NCI-H1694 (cell line): ENCODE measurements at regions not wholly inside any gene's neighbourhood (a gene's known extent, or its start where the extent isn't known, plus 50 kb on each side); places are given as distances from the start of the nearest gene placed in this dataset.

Source experiments
- DNase-seq: peaks from one replicate; lab custom pipeline; 2025; lab: John Stamatoyannopoulos, UW

DNA sequence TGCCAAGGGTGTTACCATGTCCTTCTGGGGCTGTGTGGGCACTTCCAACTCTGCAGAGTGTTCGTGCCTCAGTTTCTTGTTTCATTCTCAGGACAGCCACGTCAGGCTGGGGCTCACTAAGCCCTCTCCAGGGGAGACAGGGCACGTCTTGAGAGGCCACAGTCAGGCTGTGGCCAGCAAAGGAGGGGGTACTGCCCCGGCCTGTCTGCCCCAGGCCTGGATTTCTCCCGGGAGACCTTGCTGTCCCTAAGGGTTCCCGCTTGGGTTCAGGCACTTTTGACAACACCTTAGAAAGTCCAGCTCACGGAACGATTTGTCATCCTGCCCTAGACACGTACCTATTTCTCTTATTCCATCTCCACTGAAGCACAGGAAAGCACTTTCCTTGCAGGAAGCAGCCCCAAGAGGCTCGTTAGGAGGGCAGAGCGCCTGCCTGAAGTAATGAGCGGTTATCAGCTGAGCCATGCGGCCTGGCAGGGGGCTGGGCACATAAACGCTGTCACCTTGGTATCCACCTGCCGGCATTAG is 290.4 kb upstream of the RTL1 start:
- DNase-seq: no peak

DNA sequence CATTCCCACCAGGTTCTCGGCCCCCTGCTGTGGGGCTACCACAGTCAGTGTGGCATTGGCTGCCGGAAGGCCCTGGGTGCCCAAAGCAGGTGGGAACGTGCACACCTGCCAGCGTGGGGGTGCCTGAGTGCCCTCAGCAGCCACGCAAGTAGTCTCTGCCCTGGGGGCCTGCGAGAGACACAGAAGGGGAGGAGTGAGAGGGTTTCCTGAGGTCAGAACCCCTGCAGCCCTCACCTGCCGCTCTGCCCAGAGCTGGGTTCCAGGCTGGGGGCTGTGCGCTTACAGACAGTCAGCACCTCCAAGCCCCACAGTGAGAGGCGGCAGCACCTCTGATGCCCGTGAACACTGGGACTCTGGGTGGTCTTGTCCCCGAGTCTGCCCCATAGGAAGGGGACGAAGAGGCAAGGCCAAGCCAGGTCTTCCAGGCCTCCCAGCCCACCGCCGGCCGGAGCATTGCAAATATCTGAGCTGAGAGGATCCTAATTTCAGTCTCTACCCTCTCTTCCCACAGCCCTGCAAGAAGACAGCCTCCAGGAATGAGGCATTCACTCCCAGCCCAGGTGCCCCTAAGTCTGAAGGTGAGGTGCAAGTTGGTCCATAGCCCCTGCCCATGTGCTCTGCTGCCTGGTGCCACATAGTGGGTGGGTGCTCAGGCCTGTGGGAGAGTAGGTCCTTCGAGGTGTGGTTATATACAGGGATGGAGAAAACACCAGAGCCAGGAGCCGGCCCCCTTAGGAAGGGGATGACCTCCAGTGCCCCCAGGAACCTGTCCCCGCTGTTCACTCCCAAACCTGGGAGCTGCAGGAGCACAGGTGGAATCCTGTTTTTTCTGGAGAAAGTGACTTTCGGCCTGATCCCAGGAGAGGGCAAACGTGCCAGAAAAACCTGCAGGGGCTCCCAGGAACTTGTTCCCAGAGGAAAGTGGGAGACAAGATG is 291.1 kb upstream of the RTL1 start:
- DNase-seq: no peak

DNA sequence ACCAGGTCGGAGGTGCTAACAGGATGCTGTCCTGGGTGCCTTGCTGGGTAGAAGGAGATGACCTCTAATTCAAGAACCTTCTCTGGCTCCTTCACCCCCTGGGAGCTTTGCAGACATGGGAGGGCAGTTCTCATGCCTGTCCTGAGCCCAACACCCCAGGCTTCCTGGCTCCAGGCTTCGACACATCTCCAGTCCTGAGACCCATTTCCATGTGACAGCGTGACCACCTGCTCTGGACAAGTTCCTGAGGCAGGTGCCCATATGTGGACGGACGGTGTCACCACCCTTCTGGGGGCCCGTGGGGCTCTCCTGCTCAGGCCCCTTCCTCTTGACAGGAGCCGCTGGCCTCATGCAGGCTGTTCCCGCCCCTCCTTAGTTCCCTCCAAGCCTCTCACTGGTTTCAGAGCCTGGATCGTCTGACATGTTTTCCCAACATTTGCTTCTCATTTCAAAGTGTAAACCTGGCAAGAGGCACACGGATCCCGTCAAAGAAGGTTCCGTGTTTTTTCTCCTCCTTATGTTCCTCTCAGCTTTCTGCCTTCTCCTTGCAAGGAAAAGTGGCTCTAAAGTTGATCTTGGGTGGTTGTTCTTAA is 291.9 kb upstream of the RTL1 start:
- no peak for DNase-seq

DNA sequence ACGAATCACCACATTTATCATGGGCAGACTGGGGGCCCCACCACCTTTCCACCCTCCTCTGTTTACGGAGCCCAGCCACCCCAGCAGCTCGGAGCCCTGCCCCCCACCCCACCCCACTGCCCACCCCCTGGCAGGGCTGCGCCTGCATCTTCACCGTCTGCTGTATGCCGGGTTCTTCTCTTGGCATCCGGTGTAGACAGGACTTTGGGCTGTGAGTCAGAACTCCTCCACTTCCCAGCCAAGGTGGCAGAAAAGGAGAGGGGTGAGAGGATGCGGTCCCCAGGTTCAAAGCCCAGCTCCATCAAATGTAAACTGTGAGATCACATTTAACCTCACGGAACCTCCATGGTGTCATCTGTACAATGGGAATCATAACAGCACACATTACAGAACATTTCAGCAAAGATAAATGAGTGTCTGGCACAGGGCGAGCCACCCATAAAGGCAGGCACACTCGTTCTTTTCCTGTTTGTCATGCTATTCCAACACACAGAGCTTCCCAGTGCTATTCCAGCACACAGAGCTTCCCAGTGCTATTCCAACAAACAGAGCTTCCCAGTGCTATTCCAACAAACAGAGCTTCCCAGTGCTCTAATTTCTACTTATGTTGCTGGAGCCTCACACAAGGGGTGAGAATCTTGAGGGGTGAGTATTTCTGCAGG is 292.7 kb upstream of the RTL1 start:
- DNase-seq: no peak

DNA sequence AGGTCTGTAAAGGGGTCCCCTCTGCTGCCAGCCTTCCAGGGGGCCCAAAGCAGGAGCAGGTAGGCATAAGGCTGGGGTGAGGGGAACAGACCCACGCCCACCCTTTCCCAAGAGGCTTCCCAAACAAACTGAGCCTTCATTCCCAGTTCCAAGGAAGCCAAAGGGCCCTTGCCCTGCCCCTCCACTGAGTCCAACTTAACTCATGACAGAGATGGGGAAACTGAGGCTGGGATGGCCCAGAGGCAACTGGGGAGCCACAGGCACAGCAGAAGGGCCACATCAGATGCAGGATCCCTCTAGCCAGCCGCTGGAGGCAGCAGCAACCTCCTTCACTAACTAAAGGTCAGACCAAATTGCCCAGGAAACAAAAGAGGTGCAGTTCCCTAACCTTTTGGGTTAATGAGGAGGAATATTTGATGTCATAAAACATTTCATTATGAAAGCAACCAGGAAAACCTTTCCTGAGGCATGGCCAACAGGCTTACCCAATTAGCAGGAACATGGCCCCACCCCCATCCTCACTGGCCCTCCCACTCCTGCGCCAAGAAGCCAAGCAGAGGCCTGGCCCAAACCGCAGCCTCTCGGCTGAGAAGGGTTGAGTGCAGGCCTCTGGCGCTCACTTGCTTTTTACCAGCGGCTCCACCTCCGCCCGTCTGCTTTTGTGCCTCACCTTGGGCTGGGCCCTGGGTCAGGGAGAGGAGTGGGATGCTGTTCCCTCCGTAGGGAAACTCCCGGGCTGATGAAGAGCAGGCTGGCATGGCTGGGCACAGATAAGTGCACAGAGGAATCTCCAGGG is 293.5 kb upstream of the RTL1 start:
- DNase-seq: no peak

DNA sequence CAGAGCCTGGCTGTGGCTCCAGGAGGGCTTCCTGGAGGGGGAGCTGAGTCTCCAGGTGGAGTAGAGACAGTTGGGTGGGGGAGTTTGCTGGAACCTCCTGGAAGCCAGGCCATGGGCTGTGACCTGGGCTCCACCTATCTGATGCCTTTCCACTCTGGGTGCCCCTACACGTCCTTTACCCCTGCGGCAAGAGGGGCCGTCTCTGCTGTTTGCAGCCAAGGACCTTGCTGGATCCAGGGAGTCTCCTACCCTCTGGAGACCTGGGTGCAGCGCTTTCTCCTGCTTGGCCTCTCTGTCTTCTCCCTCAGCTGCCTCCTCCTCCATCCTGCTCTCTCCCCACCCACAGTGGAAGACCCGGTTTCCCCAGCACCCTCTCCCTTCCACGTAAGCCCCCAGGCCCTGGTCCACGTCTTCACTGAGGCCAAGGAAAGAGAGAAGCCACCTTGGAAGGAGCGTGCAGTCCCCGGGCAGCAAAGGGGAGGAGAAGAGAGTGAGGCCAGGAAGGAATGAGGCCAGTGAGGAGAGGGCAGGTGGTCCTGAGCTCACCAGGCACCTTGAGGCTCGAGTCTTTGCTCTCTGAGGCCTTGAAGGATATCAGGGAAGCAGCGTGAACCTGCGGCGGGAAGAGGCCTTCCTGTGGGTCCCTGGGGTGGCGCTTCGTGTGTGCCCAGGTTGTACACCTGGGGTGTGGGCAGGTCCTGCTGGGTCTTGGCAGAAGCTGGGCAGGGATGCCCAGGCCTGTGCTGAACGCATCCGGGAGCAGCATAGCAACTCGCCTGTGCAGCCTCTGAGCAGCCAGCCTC is 294.3 kb upstream of the RTL1 start:
- DNase-seq: no peak

DNA sequence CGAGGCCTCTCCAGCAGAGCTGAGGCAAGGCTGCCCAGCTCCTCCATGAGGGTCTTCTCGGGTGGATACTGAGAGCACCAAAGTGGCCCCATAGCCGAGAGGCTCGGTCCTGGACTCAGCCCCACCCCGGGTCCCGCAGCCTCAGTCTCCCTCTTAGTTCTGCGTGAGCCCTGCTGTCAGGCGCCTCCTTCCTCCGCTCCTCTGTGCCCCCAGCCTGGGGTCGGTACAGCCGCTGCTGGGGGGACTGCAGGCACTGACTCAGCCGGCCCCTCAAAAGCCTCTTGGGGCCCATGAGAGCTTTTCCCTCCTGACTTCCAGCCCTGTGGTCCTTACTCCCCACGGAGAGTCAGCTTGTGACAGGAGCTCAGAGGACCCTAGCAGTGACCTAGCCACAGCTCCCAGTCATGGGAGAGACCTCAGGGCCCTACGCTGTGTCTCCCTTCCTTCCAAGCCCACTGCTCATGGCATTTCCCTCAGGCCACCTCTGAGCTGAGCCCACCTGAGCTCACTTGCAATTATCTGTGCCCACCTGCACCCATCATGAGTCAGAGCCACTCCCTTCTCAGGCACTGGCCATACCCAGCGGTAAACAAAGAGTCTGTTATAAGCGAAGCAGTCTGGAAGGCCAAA is 295.0 kb upstream of the RTL1 start:
- DNase-seq: no peak

DNA sequence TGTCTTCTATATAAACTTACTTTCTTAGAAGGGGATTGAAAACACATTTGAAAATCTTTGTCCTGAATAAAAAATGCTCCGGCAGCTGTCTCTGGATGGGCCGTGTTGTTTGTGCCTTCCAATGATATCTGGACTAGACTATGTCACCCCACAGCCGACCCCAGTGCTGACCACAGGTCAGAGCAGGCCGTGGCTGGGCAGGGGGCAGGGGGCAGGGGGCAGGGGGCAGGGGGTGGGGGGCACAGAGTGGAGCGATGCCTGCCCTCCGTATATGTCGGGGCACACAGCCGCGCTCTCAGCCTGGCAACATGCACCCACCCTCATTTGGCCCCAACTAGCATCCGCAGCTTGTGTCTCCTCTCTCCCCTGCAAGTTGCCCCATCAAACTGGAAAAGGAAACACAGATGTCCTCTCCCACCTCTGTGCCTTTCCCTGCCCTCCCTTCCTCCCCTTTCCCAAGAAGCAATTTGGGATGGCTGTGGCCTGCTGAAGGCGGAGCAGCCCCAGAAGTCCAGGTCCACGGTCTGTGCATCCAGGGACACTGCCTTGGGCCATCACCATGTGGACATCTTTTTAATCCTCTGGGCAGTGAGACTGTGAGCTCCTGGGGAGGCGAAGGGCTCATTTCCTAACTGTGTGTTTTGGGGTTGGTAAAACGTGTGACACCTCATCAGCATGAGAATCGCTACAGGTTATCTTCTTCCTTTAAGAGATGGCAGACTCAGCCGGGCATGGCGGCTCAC is 295.7 kb upstream of the RTL1 start:
- DNase-seq: no peak

DNA sequence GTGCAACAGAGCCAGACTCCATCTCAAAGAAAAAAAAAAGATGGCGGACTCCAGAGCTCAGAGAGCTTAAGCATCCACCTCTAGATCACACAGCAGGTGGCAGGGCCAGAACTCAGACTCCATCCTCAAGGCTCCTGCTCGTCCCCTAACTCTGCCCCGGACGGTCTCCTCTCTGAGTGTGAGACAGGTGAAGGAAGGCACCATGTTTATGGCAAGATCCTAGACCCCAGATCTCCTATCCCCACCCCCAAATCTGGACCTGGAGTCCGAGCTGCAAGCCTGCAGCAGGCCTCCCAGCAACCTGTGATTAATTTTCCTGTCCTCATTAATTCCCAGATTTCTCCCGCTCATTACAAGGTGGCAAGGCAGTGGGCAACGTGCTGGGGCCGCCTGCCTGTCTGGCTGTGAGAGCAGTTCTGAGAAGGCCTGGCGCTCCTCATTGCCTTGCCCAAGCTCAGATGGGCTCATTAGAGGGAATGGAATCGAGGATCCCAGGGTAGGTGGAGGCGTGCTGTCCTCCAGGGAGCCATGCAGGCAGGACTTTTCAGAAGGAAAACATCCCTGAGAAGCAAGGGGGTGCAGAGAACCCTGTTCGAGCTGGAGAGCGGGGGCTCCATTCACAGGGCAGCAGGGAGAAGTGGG is 296.6 kb upstream of the RTL1 start:
- no peak for DNase-seq

DNA sequence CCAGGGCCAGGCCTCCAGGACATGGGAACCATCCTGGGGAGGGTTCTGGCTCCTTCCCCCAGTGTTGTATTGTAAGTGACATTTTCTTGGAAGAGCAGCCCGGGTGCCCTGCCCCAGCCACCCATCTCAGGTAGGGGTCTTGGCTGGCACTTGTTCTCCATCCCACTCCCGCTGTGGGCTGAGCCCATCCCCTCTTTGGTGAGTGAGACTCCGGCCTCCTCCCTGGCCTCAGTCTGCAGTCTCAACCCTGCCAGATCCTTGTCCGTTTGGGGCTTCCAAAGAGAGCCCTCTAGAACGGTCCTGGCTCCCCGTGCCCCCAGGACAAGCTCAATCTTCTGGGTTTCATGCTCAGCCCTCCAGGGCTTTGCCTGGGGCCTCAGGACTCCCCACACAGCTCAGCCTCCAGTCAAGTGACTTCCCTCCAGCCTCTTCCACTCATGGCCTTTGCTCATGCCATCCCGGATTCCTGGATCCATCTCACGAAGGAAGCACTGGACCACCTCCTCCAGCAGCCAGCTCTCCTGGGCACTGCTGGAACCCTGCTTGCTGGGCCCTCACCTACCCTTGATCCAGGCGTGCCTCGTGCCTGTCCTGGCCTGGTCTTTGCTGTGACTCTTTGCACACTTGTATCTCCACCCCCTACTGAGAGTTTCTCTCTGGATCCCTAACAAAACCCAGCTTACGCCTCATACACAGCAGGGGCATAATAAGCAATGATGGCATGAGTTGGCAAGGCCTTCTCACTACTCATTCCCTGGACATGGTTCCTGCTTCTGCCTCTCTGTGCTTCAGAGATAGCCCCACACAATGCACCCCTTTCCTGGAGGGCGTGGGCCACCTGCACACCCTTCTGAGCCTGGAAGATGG is 297.4 kb upstream of the RTL1 start:
- no peak for DNase-seq

DNA sequence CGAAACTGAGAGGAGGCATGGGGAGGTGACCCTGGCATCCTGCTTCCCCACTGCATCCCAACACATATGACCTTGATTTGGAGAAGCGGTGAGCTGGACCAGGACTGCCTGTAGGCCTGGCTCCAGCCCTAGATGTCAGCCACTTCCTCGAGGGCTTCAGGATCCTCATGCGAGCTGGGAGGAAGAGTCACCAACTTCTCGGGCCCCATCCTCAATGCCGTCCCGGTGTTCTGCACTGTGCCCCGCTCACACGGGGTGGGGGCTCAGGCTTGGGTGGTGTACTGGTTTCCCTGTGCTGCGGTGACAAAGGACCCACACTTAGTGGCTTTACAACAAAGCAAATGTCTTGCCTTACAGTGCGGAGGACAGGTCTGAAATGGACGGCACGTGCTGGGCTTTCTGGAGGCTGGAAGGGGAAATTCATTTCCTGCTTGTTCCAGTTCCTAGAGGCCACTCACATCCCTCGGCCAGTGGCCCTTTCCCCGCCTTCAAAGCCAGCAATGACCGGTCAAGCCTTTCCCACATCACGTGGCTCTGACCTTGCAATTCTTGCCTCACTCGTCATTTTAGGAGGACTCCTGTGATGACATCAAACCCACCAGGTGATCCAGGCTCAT is 298.1 kb upstream of the RTL1 start:
- DNase-seq: no peak

DNA sequence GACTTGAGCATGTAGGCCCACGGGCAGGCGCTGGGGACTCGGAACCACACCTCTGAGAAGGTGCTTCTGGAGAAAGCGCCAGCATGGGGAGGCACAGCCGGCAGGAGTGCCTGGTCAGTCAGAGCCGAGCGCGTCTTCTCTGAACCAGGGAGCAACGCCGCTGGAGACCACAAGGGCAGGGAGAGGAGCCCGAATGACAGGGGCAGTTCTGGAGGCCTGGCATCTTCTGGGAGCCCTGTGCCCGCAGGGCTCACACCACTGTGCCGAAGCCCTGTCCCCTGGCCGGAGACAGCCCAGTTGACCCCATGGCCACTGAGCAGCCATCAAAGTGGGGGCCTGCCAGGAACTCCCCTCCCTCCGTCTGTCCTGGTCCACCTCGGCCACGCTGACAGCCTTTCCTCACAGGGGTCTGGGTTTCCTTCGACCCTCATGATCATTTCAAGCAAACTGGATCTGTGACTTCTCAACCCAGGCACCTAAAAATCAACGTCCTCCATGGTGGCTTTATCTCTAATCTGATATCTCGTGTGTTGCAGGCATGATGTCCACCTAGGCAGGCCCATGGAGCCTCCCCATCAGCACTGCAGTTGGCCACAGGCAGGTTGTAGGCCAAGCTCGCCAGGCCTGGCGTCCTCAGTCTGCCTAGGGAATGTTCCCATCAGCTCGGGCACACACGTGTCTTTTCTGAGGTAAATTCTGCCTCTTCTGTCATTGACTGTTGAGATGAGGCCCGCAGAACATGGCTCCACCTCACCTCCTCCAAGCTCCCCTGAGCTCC is 299.3 kb upstream of the RTL1 start:
- DNase-seq: no peak

DNA sequence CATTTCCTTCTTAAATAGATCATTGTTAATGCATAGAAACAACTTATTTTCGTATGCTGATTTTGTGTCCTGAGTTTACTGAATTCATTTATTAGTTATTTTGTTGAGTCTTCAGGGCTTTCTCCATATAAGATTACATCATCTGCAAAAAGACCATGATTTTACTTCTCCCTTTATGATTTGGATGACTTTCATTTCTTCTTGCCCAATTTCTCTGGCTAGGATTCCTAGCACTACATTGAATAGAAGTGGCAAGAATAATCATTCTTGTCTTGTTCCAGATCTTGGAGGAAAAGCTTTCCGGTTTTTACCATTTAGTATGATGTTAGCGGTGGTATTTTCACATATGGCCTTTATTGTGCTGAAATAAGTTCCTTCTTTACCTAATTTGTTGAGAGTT is 303.0 kb upstream of the RTL1 start:
- no peak for DNase-seq

DNA sequence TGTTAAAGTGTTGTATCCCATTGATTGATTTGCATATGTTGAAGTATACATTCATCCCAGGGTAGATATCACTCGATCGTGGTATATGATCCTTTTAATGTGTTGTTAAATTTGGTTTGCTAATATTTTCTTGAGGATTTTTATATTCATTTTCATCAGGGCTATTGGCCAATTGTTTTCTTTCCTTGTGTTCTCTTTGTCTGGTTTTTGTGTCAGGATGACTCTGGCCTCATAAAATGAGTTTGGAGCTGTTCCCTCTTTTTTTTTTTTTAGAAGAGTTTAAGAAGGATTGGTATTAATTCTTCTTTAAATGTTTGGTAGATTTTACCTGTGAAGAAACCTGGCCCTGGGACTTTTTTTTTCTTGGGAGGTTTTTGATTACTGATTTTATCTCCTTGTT is 303.5 kb upstream of the RTL1 start:
- DNase-seq: no peak

DNA sequence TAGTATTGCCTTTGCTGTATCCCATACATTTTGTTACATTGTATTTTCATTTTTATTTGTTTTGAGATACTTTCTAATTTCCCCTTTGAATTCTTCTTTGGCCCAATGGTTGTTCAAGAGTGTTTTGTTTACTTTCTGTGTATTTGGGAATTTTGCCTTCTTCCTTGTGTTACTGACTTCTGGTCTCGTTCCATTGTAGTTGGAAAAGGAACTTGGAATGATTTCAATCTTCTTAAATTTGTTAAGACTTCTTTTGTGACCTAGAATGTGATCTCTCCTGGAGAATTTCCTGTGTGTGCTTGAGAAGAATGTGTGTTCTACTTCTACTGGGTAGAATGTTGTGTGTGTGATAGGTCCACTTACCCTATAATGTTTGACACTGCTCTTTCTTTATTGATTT is 304.4 kb upstream of the RTL1 start:
- no peak for DNase-seq

DNA sequence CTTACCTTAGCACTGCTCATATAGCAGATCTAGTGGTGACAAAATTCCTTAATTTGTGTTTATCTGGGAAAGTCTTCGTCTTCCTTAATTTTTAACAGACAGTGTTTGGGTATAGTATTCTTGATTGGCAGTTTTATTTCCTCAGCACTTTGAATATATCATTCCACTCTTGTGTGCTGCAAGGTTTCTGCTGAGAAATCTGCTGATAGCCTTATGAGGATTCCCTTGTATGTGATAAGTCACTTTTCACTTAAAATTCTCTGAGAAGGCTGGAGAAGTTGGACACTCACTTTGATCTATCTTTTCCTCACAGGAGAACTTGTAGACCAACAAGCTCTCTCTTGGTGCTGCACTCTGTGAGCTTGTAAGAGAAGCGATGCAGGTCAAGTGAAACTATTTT is 306.1 kb upstream of the RTL1 start:
- no peak for DNase-seq

DNA sequence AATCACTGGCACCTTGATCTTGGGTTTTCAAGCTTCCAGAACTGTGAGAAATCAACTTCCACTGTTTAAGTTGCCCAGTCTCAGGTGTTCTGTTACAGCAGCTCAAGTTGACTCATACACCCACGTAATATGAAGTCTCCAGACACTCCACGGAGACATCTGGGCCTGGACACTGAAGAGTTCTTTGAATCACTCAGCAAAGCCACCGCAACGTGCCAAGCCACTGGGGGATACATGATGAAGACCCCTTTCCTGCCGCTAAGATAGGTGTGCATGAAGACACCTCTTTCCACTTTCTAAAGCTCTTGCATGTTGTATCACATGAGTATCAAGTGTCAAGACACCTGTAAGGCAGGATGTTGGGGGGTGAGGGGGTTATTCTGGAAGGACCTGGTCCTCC is 311.7 kb upstream of the RTL1 start:
- no peak for DNase-seq
